LNCAP (cell line): ENCODE measurements at regions not wholly inside any gene's neighbourhood (a gene's known extent, or its start where the extent isn't known, plus 50 kb on each side); places are given as distances from the start of the nearest gene placed in this dataset.

ENCODE experiments used
- CTCF ChIP-seq: fragments of 450-650 bp; IDR thresholded peaks from 2 replicates; pipeline ENCODE4 v1.5.1; 2017; ENCODE audit warnings: mild to moderate bottlenecking

DNA sequence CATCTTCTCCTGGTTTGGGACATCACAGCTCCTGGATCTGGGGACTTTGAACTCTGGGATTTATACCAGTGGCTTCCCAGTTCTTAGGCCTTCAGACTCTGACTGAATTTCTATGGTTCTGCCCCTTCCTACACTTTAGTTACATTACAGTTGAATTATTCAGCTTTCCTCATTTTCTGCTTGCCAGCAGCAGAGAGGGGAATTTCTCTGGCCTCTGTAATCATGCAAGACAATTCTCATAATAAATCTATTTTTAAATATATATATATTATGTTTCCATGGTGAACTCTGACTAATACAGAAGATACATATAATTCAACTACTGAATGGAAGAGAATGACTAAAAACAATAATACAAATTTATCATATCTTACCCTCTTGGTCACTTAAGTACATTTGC is 1478.6 kb upstream of the ACVR2A start:
- no peak for TF ChIP-seq CTCF

DNA sequence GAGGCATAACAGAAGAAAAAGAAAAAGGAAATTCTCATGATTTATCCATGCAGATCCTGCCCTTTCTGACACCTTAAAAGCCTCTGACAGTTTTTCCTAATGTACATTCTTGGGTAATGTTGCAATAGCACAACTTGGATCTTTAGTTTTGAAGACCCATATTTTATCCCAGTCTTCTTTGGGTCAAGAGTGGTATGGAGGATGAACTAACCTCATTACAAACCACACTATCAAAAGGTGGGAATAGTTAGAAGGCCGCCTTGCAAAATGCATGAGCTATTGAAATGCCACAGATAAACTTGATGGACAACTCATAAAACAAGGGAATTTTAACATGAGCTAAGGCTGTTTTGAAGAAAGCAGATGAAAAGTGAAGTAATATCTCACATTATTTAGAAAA is 1479.8 kb upstream of the ACVR2A start:
- TF ChIP-seq CTCF, result no peak

DNA sequence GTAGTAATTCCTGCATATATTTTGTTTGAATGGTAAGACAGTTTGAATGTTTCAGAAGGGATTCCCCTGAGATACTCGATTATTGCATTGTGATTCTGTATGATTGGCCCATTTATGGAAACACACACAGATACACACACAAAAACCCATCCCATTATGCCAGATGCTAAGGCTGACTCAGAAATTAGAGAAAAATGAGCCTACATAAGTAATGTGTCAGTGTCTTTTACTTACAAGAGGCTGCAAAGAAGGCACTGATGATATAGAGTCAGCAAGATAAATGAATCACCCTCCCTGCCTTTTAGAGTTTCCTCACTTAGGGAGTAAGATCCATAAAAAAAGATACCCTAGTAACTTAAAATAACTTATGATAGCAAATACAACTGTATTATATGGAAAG is 1481.1 kb upstream of the ACVR2A start:
- TF ChIP-seq CTCF, result no peak

DNA sequence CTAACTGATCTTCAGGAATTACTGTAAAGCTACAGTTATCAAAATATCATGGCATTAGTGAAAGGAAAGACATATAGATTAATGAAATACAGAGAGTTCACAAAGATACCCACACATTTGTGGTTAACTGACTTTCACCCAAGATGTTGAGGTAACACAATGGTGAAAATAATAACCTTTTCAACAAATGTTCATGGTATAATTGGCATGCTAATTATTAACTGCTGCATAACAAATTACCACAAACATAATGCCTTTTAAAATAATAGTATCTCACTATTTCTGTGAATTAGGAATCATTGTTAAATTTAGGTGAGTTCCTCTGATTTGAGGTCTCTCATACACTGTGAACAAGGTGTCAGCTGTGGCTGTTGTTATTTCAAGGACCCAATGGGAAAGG is 1493.1 kb upstream of the ACVR2A start:
- TF ChIP-seq CTCF, result no peak

DNA sequence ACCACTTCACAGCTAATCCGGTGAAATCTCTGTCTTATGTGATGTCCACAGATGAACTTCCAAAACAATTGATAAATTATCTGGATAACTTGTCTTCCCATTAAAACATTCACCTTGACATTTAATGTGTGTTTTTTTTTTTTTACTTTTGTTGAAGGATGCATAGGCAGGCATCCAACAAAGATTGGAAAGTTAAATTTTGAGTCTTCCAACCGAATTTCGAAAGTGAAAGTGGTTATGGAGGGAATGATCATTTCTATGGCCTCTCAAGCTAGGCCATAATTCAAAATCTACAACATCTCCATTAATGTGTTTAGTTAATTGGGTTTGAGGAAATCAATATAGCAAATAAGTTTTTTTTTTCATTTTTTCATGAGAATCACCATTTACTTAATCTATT is 1495.5 kb upstream of the ACVR2A start:
- TF ChIP-seq CTCF, result no peak

DNA sequence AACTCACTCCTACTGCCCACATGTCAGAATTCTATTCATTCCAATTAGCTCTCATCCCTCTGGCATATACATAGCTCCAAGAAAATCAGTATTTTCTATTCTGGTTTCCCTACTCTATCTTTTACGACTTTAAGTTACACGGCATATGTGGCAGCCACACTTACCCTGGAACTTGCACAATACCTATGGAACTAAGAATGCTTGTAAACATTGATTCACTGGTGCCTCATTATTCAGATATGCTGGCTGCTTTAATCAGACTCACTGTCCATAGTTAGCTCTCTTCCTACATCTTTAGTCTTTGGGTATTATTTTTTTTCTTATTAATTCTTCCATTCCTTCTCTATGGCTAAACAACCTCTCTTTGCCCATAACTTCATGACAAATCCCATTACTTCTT is 1519.9 kb upstream of the ACVR2A start:
- no peak for TF ChIP-seq CTCF

GRCh38 chr2:146323564-146323963 is 1521.3 kb upstream of the ACVR2A start:
- TF ChIP-seq CTCF, result no peak

- no peak for TF ChIP-seq CTCF
These were observed 1523.7 kb upstream of the ACVR2A start for GRCh38 chr2:146321175-146321574.
